ENCODE measurements at regions not wholly inside any gene's neighbourhood (a gene's known extent, or its start where the extent isn't known, plus 50 kb on each side); places are given as distances from the start of the nearest gene placed in this dataset.

GRCh38 chr15:99921101-99921500, 187.9 kb upstream of the LYSMD4 start:
- H3K4me3 Mint-ChIP-seq (ENCODE audit: low read depth), result no peak overlapping the region
- no peaks in the 10 kb centered on the region for H3K36me3 Mint-ChIP-seq (ENCODE audit: low read depth)
- intact Hi-C loops (cut with micrococcal nuclease), result no loop called here
- H3K27me3 Mint-ChIP-seq (ENCODE audit: low read depth), result peaks cover 37% of the 10 kb centered on the region
- H3K27ac Mint-ChIP-seq, result no peak overlapping the region
- no peaks in the 10 kb centered on the region for H3K9me3 Mint-ChIP-seq
- no peak for DNase-seq (ENCODE audit: low spot score)
- peaks cover 4% of the 10 kb centered on the region for H3K4me1 Mint-ChIP-seq (ENCODE audit: low read depth)

GRCh38 chr15:99918072-99918471, 184.8 kb upstream of the LYSMD4 start:
- no peak overlapping the region for H3K4me3 Mint-ChIP-seq (ENCODE audit: low read depth)
- no peaks in the 10 kb centered on the region for H3K4me1 Mint-ChIP-seq (ENCODE audit: low read depth)
- no peak overlapping the region for H3K27ac Mint-ChIP-seq
- intact Hi-C loops (cut with micrococcal nuclease), result no loop called here
- H3K27me3 Mint-ChIP-seq (ENCODE audit: low read depth), result peaks cover 26% of the 10 kb centered on the region
- no peaks in the 10 kb centered on the region for H3K36me3 Mint-ChIP-seq (ENCODE audit: low read depth)
- H3K9me3 Mint-ChIP-seq, result no peaks in the 10 kb centered on the region
- DNase-seq (ENCODE audit: low spot score), result no peak

GRCh38 chr15:99917252-99917651, 184.0 kb upstream of the LYSMD4 start:
- Mint-ChIP-seq H3K36me3 (ENCODE audit: low read depth) (no peaks in the 10 kb centered on the region), H3K27me3 (ENCODE audit: low read depth) (peaks cover 22% of the 10 kb centered on the region), H3K9me3 (no peaks in the 10 kb centered on the region), H3K27ac (no peak overlapping the region), H3K4me3 (ENCODE audit: low read depth) (no peak overlapping the region), H3K4me1 (ENCODE audit: low read depth) (no peaks in the 10 kb centered on the region)
- no peak for DNase-seq (ENCODE audit: low spot score)
- intact Hi-C loops (cut with micrococcal nuclease), result no loop called here

GRCh38 chr15:99916668-99917223, 183.5 kb upstream of the LYSMD4 start:
- no peaks in the 10 kb centered on the region for H3K36me3 Mint-ChIP-seq (ENCODE audit: low read depth)
- peaks cover 1% of the 10 kb centered on the region for H3K4me1 Mint-ChIP-seq (ENCODE audit: low read depth)
- H3K9me3 Mint-ChIP-seq, result no peaks in the 10 kb centered on the region
- intact Hi-C loops (cut with micrococcal nuclease), result no loop called here
- DNase-seq (ENCODE audit: low spot score), result no peak
- H3K4me3 Mint-ChIP-seq (ENCODE audit: low read depth), result no peak overlapping the region
- no peak overlapping the region for H3K27ac Mint-ChIP-seq
- H3K27me3 Mint-ChIP-seq (ENCODE audit: low read depth), result peaks cover 18% of the 10 kb centered on the region

- H3K27ac Mint-ChIP-seq, result no peak overlapping the region
- intact Hi-C loops (cut with micrococcal nuclease), result no loop called here
- DNase-seq (ENCODE audit: low spot score), result no peak
- H3K36me3 Mint-ChIP-seq (ENCODE audit: low read depth), result no peaks in the 10 kb centered on the region
- H3K9me3 Mint-ChIP-seq, result no peaks in the 10 kb centered on the region
- no peak overlapping the region for H3K4me3 Mint-ChIP-seq (ENCODE audit: low read depth)
- H3K27me3 Mint-ChIP-seq (ENCODE audit: low read depth), result peaks cover 7% of the 10 kb centered on the region
- H3K4me1 Mint-ChIP-seq (ENCODE audit: low read depth), result peaks cover 2% of the 10 kb centered on the region
Measured at GRCh38 chr15:99914723-99915122, 181.5 kb upstream of the LYSMD4 start.

GRCh38 chr15:99911816-99912215, 178.6 kb upstream of the LYSMD4 start:
- intact Hi-C loops (cut with micrococcal nuclease), result no loop called here
- DNase-seq (ENCODE audit: low spot score), result no peak
- Mint-ChIP-seq H3K4me3 (ENCODE audit: low read depth) (no peak overlapping the region), H3K9me3 (no peaks in the 10 kb centered on the region), H3K27ac (no peak overlapping the region), H3K4me1 (ENCODE audit: low read depth) (peaks cover 2% of the 10 kb centered on the region), H3K36me3 (ENCODE audit: low read depth) (no peaks in the 10 kb centered on the region), H3K27me3 (ENCODE audit: low read depth) (no peaks in the 10 kb centered on the region)

GRCh38 chr15:99909592-99910295, 176.5 kb upstream of the LYSMD4 start:
- Mint-ChIP-seq H3K27me3 (ENCODE audit: low read depth) (no peaks in the 10 kb centered on the region), H3K4me3 (ENCODE audit: low read depth) (no peak overlapping the region), H3K27ac (no peak overlapping the region), H3K4me1 (ENCODE audit: low read depth) (peaks cover 2% of the 10 kb centered on the region), H3K36me3 (ENCODE audit: low read depth) (no peaks in the 10 kb centered on the region), H3K9me3 (no peaks in the 10 kb centered on the region)
- intact Hi-C loops (cut with micrococcal nuclease), result no loop called here
- DNase-seq (ENCODE audit: low spot score), result no peak

GRCh38 chr15:99907698-99908097, 174.5 kb upstream of the LYSMD4 start:
- no peaks in the 10 kb centered on the region for H3K36me3 Mint-ChIP-seq (ENCODE audit: low read depth)
- H3K9me3 Mint-ChIP-seq, result no peaks in the 10 kb centered on the region
- no peaks in the 10 kb centered on the region for H3K27me3 Mint-ChIP-seq (ENCODE audit: low read depth)
- DNase-seq (ENCODE audit: low spot score), result no peak
- H3K27ac Mint-ChIP-seq, result no peak overlapping the region
- no peak overlapping the region for H3K4me3 Mint-ChIP-seq (ENCODE audit: low read depth)
- intact Hi-C loops (cut with micrococcal nuclease), result no loop called here
- H3K4me1 Mint-ChIP-seq (ENCODE audit: low read depth), result peaks cover 2% of the 10 kb centered on the region

- H3K36me3 Mint-ChIP-seq (ENCODE audit: low read depth), result no peaks in the 10 kb centered on the region
- H3K9me3 Mint-ChIP-seq, result no peaks in the 10 kb centered on the region
- H3K4me3 Mint-ChIP-seq (ENCODE audit: low read depth), result no peak overlapping the region
- intact Hi-C loops (cut with micrococcal nuclease), result no loop called here
- H3K4me1 Mint-ChIP-seq (ENCODE audit: low read depth), result peaks cover 9% of the 10 kb centered on the region
- no peak overlapping the region for H3K27ac Mint-ChIP-seq
- DNase-seq (ENCODE audit: low spot score), result no peak
- no peaks in the 10 kb centered on the region for H3K27me3 Mint-ChIP-seq (ENCODE audit: low read depth)
Measured at GRCh38 chr15:99906793-99907192, 173.6 kb upstream of the LYSMD4 start.

GRCh38 chr15:99906311-99906710, 173.1 kb upstream of the LYSMD4 start:
- no peaks in the 10 kb centered on the region for H3K9me3 Mint-ChIP-seq
- peaks cover 8% of the 10 kb centered on the region for H3K4me1 Mint-ChIP-seq (ENCODE audit: low read depth)
- intact Hi-C loops (cut with micrococcal nuclease), result no loop called here
- no peak overlapping the region for H3K27ac Mint-ChIP-seq
- H3K36me3 Mint-ChIP-seq (ENCODE audit: low read depth), result no peaks in the 10 kb centered on the region
- no peaks in the 10 kb centered on the region for H3K27me3 Mint-ChIP-seq (ENCODE audit: low read depth)
- DNase-seq (ENCODE audit: low spot score), result no peak
- H3K4me3 Mint-ChIP-seq (ENCODE audit: low read depth), result no peak overlapping the region

GRCh38 chr15:99902248-99902928, 169.2 kb upstream of the LYSMD4 start:
- intact Hi-C loops (cut with micrococcal nuclease), result no loop called here
- DNase-seq (ENCODE audit: low spot score), result no peak
- Mint-ChIP-seq H3K9me3 (no peaks in the 10 kb centered on the region), H3K27ac (no peak overlapping the region), H3K4me1 (ENCODE audit: low read depth) (peaks cover 8% of the 10 kb centered on the region), H3K4me3 (ENCODE audit: low read depth) (no peak overlapping the region), H3K27me3 (ENCODE audit: low read depth) (no peaks in the 10 kb centered on the region), H3K36me3 (ENCODE audit: low read depth) (no peaks in the 10 kb centered on the region)

- Mint-ChIP-seq H3K27me3 (ENCODE audit: low read depth) (no peaks in the 10 kb centered on the region), H3K9me3 (no peaks in the 10 kb centered on the region), H3K36me3 (ENCODE audit: low read depth) (no peaks in the 10 kb centered on the region), H3K27ac (no peak overlapping the region), H3K4me1 (ENCODE audit: low read depth) (no peaks in the 10 kb centered on the region), H3K4me3 (ENCODE audit: low read depth) (no peak overlapping the region)
- intact Hi-C loops (cut with micrococcal nuclease), result no loop called here
- no peak for DNase-seq (ENCODE audit: low spot score)
Measured at GRCh38 chr15:99895956-99896311, 162.7 kb upstream of the LYSMD4 start.

GRCh38 chr15:99895189-99895955, 162.1 kb upstream of the LYSMD4 start:
- Mint-ChIP-seq H3K36me3 (ENCODE audit: low read depth) (no peaks in the 10 kb centered on the region), H3K4me3 (ENCODE audit: low read depth) (no peak overlapping the region), H3K27me3 (ENCODE audit: low read depth) (no peaks in the 10 kb centered on the region), H3K4me1 (ENCODE audit: low read depth) (no peaks in the 10 kb centered on the region), H3K9me3 (no peaks in the 10 kb centered on the region), H3K27ac (no peak overlapping the region)
- intact Hi-C loops (cut with micrococcal nuclease), result no loop called here
- DNase-seq (ENCODE audit: low spot score), result no peak
